ENCODE measurements at regions not wholly inside any gene's neighbourhood (a gene's known extent, or its start where the extent isn't known, plus 50 kb on each side); places are given as distances from the start of the nearest gene placed in this dataset.

GRCh38 chr6:88339761-88340160, 173.6 kb upstream of the CNR1 start:
- TF ChIP-seq EZH2 (IDR thresholded peaks at IDR 0.05; ENCODE audit: low read depth) (no peak), CTCF (conservative IDR thresholded peaks at IDR 0.05) (no peak)
